ENCODE measurements at regions not wholly inside any gene's neighbourhood (a gene's known extent, or its start where the extent isn't known, plus 50 kb on each side); places are given as distances from the start of the nearest gene placed in this dataset.

DNA sequence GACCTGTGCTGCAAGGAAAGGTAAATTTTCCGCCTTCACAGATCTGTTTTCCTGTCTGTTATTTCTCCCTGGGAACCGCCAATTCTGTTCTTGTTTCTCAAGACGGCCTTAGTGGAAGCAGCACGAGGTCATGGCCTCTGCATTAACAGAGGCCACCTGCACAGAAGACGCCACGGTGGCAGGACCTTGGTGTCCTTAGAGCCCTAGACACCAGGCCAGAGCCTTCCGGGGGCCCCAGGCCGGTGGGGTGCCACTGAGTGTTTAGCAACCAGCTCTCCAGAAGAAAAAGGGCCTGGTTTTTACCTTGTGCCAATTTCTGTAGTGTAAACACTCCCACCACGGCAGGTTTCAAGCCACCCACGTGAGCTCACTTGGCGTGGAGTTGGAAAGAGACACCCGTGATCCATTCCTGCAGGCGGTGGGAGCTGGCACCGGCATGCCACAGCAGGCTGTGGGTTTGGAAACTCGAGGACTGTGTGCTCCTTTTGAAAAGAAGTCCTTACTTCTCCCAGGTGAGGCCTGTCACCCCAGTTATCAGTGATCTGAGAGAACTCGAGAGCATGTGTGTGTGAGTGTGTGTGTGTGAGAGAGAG, 103.9 kb upstream of the HDAC4 start:
- TF ChIP-seq, protein P1, sequence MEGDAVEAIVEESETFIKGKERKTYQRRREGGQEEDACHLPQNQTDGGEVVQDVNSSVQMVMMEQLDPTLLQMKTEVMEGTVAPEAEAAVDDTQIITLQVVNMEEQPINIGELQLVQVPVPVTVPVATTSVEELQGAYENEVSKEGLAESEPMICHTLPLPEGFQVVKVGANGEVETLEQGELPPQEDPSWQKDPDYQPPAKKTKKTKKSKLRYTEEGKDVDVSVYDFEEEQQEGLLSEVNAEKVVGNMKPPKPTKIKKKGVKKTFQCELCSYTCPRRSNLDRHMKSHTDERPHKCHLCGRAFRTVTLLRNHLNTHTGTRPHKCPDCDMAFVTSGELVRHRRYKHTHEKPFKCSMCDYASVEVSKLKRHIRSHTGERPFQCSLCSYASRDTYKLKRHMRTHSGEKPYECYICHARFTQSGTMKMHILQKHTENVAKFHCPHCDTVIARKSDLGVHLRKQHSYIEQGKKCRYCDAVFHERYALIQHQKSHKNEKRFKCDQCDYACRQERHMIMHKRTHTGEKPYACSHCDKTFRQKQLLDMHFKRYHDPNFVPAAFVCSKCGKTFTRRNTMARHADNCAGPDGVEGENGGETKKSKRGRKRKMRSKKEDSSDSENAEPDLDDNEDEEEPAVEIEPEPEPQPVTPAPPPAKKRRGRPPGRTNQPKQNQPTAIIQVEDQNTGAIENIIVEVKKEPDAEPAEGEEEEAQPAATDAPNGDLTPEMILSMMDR (IDR thresholded peaks at IDR 0.05) = no peak
- TF ChIP-seq POLR2A (IDR thresholded peaks at IDR 0.05) = no peak
- Histone ChIP-seq H3K4me1 (no peaks in the 10 kb centered on the region), H3K27me3 (no peaks in the 10 kb centered on the region), H3K36me3 (no peaks in the 10 kb centered on the region), H3K27ac (no peak overlapping the region), H3K4me3 (no peak overlapping the region), H3K9me3 (no peaks in the 10 kb centered on the region)
- no peak for DNase-seq

DNA sequence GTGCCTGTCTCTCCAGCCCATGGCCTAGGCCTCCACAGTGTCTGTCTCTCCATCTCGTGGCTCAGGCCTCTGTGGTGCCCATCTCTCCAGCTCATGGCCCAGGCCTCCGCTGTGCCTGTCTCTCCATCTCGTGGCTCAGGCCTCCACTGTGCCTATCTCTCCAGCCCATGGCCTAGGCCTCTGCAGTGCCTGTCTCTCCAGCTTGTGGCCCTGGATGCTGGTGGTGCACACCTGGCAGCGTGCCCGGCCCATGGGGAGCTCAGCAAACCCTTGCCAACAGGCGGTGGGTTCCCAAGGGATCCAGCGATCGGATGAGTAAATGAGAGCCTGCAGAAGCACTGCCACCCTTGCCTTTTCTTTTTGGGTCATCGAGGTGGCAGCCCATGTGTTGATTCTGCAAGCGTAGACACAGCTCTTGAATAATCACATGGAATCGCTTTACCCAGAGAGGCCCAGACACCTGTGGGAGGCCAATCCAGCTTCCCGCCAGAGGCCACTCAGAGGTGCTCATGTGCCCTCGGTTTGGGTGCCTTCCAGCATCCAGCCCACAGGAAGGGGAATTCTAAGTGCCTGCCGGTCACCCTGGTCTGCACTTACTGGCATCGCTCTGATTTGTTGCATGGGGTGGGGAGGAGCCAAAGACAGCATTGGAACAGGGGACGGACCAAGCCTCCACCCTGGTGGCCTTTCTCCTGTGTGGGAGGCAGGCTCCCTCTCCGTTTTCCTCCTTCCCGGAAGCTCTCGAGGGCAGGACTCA, 101.8 kb upstream of the HDAC4 start:
- Histone ChIP-seq H3K9me3 (no peaks in the 10 kb centered on the region), H3K4me3 (no peak overlapping the region), H3K36me3 (no peaks in the 10 kb centered on the region), H3K27ac (no peak overlapping the region), H3K27me3 (no peaks in the 10 kb centered on the region), H3K4me1 (no peaks in the 10 kb centered on the region)
- TF ChIP-seq POLR2A (IDR thresholded peaks at IDR 0.05) = no peak
- TF ChIP-seq, protein P1 (IDR thresholded peaks at IDR 0.05) = no peak
- DNase-seq = no peak

DNA sequence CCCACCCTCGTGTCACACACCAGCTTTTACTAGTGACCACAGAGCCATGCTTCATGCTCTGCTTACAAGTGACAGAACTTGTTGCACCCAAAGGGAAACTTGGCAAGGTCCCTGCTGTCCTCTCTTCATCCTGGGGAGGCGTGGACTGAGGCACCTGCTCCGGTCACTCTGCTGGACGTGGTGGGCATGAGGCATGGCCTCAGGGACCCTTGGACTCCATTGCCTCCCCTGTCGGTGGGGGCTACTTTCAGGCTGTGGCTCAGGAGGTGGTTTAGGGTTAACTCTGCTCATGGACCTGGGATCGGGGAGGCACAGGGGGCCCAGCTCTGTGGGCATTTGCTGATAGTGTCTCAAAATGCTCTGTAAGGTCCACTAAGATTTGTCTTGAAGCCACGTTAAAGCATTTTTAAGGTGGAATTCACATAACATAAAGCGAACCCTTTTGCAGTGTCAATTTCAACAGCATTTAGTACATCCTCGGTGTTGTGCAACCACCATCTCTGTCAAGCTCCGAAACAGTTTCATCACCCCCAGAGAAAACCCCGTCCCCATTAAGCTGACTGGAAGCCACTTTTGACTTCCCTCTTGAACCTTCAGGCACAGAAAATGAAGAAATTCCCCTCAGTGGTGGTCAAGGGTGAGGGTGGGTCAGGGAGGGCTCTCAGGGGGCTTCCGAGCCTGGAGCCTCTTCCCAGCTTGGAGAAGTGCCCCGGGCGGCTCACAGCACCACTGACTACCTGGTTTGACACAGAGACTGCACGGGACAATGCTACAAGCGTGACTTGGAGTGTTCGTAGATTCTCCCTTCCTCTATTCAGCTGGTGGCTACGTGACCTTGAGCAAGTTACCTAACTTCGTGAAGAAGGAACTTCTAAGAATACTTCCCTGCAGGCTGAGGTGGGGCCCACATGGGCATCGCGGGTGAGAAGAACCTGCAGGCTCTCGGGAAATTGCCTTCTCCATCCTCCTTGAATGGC, 100.0 kb upstream of the HDAC4 start:
- no peak for DNase-seq
- Histone ChIP-seq H3K27ac (no peak overlapping the region), H3K36me3 (no peaks in the 10 kb centered on the region), H3K27me3 (no peaks in the 10 kb centered on the region), H3K9me3 (no peaks in the 10 kb centered on the region), H3K4me3 (no peak overlapping the region), H3K4me1 (no peaks in the 10 kb centered on the region)
- TF ChIP-seq, protein P1 (IDR thresholded peaks at IDR 0.05) = no peak
- TF ChIP-seq POLR2A (IDR thresholded peaks at IDR 0.05) = no peak

DNA sequence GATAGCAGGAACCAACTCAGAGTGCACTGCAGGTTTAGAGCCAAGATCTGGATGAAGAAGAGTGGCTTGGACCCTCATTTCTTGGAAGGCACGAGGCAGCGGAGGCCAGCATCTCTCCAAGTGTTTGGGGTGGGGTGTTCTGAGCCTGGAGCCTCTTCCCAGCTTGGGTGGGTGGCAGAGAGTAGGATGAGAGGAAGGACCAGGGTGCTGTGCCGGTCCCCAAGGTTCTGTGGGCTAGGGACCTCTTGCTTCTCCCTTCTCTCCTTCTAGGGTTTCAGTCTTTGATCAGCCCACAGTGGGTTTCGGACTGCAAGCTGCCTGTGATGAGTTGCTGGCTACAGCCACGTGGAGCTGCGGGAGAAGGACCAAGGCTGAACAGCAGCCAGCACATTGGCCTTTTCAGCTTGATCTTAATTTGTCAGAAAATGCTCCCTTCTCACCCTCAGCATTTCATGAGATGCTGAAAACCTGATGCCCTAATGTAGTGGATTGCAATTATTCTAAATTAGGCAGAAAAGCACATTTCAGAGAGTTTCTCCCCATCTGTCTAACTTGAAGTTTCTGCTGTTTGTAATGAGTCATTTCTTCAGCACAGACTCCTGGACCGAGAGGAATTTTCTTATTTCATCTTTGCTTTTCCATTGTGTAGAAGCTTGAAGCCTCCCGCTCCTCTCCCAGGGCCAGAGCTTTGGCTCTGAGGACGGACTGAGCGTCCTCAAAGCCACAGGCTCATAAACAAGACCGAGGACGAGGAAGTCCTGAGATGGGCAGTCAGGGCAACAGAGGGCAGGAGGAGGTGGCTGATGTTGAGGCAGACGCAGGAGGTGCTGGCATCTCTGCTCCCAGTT, 99.1 kb upstream of the HDAC4 start:
- Histone ChIP-seq H3K27ac (no peak overlapping the region), H3K4me3 (no peak overlapping the region), H3K4me1 (no peaks in the 10 kb centered on the region), H3K27me3 (no peaks in the 10 kb centered on the region), H3K36me3 (no peaks in the 10 kb centered on the region), H3K9me3 (no peaks in the 10 kb centered on the region)
- TF ChIP-seq, protein P1 (IDR thresholded peaks at IDR 0.05) = no peak
- no peak for TF ChIP-seq POLR2A (IDR thresholded peaks at IDR 0.05)
- DNase-seq = no peak
